ENCODE measurements at regions not wholly inside any gene's neighbourhood (a gene's known extent, or its start where the extent isn't known, plus 50 kb on each side); places are given as distances from the start of the nearest gene placed in this dataset.
"Not testable (repeated sequence)": the region's sequence is repeated elsewhere in the genome, so short reads cannot be mapped to it uniquely, and the experiment has no call there.

DNA sequence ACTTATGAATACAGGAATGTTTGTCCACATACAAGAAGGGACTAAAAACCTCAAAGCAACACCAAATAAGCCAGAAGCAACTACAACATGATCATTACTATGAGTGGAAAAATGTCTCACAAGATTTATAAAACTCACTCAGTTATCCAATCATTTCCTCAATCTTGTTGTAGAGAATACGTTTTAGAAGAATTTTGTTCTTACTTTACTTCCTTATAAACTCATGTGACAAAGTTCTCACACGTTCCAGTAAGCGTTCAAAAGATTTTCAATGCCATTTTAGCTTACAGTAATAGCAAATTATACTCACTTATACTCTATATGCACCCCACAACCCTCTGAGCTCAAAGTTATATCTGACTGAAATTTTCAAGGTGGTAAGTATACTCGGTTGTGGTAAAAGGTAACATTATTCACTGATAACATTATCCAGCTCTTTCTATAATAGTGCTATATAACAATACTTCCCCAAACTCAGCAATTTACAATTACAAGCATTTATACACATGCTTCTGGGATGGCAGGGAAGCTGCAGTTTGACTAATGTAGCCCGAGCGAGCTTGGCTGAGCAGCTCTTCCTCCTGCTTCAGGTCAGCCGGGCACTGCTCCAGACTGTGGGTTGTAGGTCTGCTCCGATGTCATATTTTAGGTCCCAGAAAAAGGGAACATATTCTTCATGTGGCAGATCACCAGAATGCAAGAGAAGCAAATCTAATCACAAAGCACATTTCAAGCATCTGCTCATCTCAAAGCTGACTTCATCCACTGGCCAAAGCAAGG, 226.3 kb downstream of the RCHY1 start:
- Histone ChIP-seq H3K4me1 (ENCODE audit: low read length) (peaks cover 25% of the 10 kb centered on the region), H3K4me2 (ENCODE audit: low read length) (peak overlapping the region; percentile 6), H3K27ac (ENCODE audit: low read length) (no peak overlapping the region), H3K36me3 (replicated peaks; ENCODE audit: low read depth, low read length) (no peaks in the 10 kb centered on the region), H2AFZ (ENCODE audit: low read depth, low read length) (peak overlapping the region; percentile 77), H3K9me3 (ENCODE audit: insufficient read depth, low read length) (no peaks in the 10 kb centered on the region), H3K79me2 (ENCODE audit: low read length) (no peaks in the 10 kb centered on the region), H3K9ac (ENCODE audit: low read length) (no peak overlapping the region), H3K27me3 (ENCODE audit: low read depth, low read length) (no peaks in the 10 kb centered on the region), H4K20me1 (ENCODE audit: insufficient read depth, low read length) (no peaks in the 10 kb centered on the region), H3K4me3 (ENCODE audit: low read length) (no peak overlapping the region)
- no peak for TF ChIP-seq EZH2phosphoT487 (IDR thresholded peaks at IDR 0.05; ENCODE audit: low read depth)

GRCh38 chr4:75285837-75286236, 228.4 kb downstream of the RCHY1 start:
- peaks cover 25% of the 10 kb centered on the region for H3K4me1 ChIP-seq (ENCODE audit: low read length)
- no peaks in the 10 kb centered on the region for H3K79me2 ChIP-seq (ENCODE audit: low read length)
- H3K9me3 ChIP-seq (ENCODE audit: insufficient read depth, low read length): no peaks in the 10 kb centered on the region
- TF ChIP-seq, protein P1, sequence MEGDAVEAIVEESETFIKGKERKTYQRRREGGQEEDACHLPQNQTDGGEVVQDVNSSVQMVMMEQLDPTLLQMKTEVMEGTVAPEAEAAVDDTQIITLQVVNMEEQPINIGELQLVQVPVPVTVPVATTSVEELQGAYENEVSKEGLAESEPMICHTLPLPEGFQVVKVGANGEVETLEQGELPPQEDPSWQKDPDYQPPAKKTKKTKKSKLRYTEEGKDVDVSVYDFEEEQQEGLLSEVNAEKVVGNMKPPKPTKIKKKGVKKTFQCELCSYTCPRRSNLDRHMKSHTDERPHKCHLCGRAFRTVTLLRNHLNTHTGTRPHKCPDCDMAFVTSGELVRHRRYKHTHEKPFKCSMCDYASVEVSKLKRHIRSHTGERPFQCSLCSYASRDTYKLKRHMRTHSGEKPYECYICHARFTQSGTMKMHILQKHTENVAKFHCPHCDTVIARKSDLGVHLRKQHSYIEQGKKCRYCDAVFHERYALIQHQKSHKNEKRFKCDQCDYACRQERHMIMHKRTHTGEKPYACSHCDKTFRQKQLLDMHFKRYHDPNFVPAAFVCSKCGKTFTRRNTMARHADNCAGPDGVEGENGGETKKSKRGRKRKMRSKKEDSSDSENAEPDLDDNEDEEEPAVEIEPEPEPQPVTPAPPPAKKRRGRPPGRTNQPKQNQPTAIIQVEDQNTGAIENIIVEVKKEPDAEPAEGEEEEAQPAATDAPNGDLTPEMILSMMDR (IDR thresholded peaks at IDR 0.05; ENCODE audit: low read depth, low read length): no peak
- no peak for TF ChIP-seq EZH2phosphoT487 (IDR thresholded peaks at IDR 0.05; ENCODE audit: low read depth)
- H3K27me3 ChIP-seq (ENCODE audit: low read depth, low read length): no peaks in the 10 kb centered on the region
- no peak overlapping the region for H2AFZ ChIP-seq (ENCODE audit: low read depth, low read length)
- H3K9ac ChIP-seq (ENCODE audit: low read length): no peak overlapping the region
- no peak overlapping the region for H3K4me3 ChIP-seq (ENCODE audit: low read length)
- H3K27ac ChIP-seq (ENCODE audit: low read length): no peak overlapping the region
- no peak overlapping the region for H3K4me2 ChIP-seq (ENCODE audit: low read length)
- no peaks in the 10 kb centered on the region for H3K36me3 ChIP-seq (replicated peaks; ENCODE audit: low read depth, low read length)
- no peaks in the 10 kb centered on the region for H4K20me1 ChIP-seq (ENCODE audit: insufficient read depth, low read length)

- Histone ChIP-seq H3K9ac (ENCODE audit: low read length) (no peak overlapping the region), H3K9me3 (ENCODE audit: insufficient read depth, low read length) (no peaks in the 10 kb centered on the region), H3K4me1 (ENCODE audit: low read length) (peaks cover 21% of the 10 kb centered on the region), H4K20me1 (ENCODE audit: insufficient read depth, low read length) (no peaks in the 10 kb centered on the region), H2AFZ (ENCODE audit: low read depth, low read length) (no peak overlapping the region), H3K4me2 (ENCODE audit: low read length) (no peak overlapping the region), H3K27ac (ENCODE audit: low read length) (no peak overlapping the region), H3K27me3 (ENCODE audit: low read depth, low read length) (no peaks in the 10 kb centered on the region), H3K79me2 (ENCODE audit: low read length) (no peaks in the 10 kb centered on the region), H3K36me3 (replicated peaks; ENCODE audit: low read depth, low read length) (no peaks in the 10 kb centered on the region), H3K4me3 (ENCODE audit: low read length) (no peak overlapping the region)
- no peak for TF ChIP-seq EZH2phosphoT487 (IDR thresholded peaks at IDR 0.05; ENCODE audit: low read depth)
- TF ChIP-seq, protein P1 (IDR thresholded peaks at IDR 0.05; ENCODE audit: low read depth, low read length): no peak
Observed at GRCh38 chr4:75284831-75285230, 229.4 kb downstream of the RCHY1 start.

GRCh38 chr4:75280461-75280860, 233.7 kb downstream of the RCHY1 start:
- H3K4me1 ChIP-seq (ENCODE audit: low read length); H2AFZ ChIP-seq (ENCODE audit: low read depth, low read length); H3K79me2 ChIP-seq (ENCODE audit: low read length); H3K9ac ChIP-seq (ENCODE audit: low read length); H3K9me3 ChIP-seq (ENCODE audit: insufficient read depth, low read length); H3K27ac ChIP-seq (ENCODE audit: low read length); H3K4me3 ChIP-seq (ENCODE audit: low read length); H3K4me2 ChIP-seq (ENCODE audit: low read length); H3K27me3 ChIP-seq (ENCODE audit: low read depth, low read length); H4K20me1 ChIP-seq (ENCODE audit: insufficient read depth, low read length); H3K36me3 ChIP-seq (replicated peaks; ENCODE audit: low read depth, low read length): not testable (repeated sequence)

GRCh38 chr4:75259306-75259705, 254.9 kb downstream of the RCHY1 start:
- H3K9ac ChIP-seq (ENCODE audit: low read length): no peak overlapping the region
- H3K4me2 ChIP-seq (ENCODE audit: low read length): no peak overlapping the region
- no peaks in the 10 kb centered on the region for H3K9me3 ChIP-seq (ENCODE audit: insufficient read depth, low read length)
- H3K79me2 ChIP-seq (ENCODE audit: low read length): no peaks in the 10 kb centered on the region
- H4K20me1 ChIP-seq (ENCODE audit: insufficient read depth, low read length): no peaks in the 10 kb centered on the region
- no peaks in the 10 kb centered on the region for H3K27me3 ChIP-seq (ENCODE audit: low read depth, low read length)
- no peaks in the 10 kb centered on the region for H3K36me3 ChIP-seq (replicated peaks; ENCODE audit: low read depth, low read length)
- TF ChIP-seq, protein P1 (IDR thresholded peaks at IDR 0.05; ENCODE audit: low read depth, low read length): no peak
- TF ChIP-seq EZH2phosphoT487 (IDR thresholded peaks at IDR 0.05; ENCODE audit: low read depth): no peak
- H3K4me1 ChIP-seq (ENCODE audit: low read length): no peaks in the 10 kb centered on the region
- H3K27ac ChIP-seq (ENCODE audit: low read length): no peak overlapping the region
- no peak overlapping the region for H2AFZ ChIP-seq (ENCODE audit: low read depth, low read length)
- H3K4me3 ChIP-seq (ENCODE audit: low read length): no peak overlapping the region
